ENCODE measurements at regions not wholly inside any gene's neighbourhood (a gene's known extent, or its start where the extent isn't known, plus 50 kb on each side); places are given as distances from the start of the nearest gene placed in this dataset.

GRCh38 chr1:110774398-110774797 lies 98.5 kb upstream of the CD53 start:
- Histone ChIP-seq H3K4me3 (ENCODE audit: low read depth in 1 of 3, low read length in 3 of 3) (no peak overlapping the region), H3K9me3 (ENCODE audit: control insufficient read depth in 4 of 4, low read length in 3 of 4) (no peaks in the 10 kb centered on the region), H3K27ac (ENCODE audit: low read depth in 1 of 2, low read length in 2 of 2) (no peak overlapping the region), H3K36me3 (ENCODE audit: control insufficient read depth in 4 of 4, insufficient read depth in 3 of 4, low read depth in 1 of 4, low read length in 3 of 4) (no peaks in the 10 kb centered on the region), H3K27me3 (ENCODE audit: control insufficient read depth in 4 of 4, insufficient read depth in 4 of 4, low read length in 3 of 4) (peaks cover 0 to 3% (median 0%) of the 10 kb centered on the region in 4 donors), H3K4me1 (ENCODE audit: control insufficient read depth in 4 of 4, insufficient read depth in 4 of 4, low read length in 3 of 4) (no peaks in the 10 kb centered on the region), H3K9ac (ENCODE audit: low read depth in 1 of 2, low read length in 2 of 2) (no peak overlapping the region)
- no peak for TF ChIP-seq YY1 (IDR thresholded peaks at IDR 0.05)
- TF ChIP-seq, protein P1, sequence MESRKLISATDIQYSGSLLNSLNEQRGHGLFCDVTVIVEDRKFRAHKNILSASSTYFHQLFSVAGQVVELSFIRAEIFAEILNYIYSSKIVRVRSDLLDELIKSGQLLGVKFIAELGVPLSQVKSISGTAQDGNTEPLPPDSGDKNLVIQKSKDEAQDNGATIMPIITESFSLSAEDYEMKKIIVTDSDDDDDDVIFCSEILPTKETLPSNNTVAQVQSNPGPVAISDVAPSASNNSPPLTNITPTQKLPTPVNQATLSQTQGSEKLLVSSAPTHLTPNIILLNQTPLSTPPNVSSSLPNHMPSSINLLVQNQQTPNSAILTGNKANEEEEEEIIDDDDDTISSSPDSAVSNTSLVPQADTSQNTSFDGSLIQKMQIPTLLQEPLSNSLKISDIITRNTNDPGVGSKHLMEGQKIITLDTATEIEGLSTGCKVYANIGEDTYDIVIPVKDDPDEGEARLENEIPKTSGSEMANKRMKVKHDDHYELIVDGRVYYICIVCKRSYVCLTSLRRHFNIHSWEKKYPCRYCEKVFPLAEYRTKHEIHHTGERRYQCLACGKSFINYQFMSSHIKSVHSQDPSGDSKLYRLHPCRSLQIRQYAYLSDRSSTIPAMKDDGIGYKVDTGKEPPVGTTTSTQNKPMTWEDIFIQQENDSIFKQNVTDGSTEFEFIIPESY (IDR thresholded peaks at IDR 0.05), result no peak
- TF ChIP-seq RXRA (IDR thresholded peaks at IDR 0.05), result no peak
- TF ChIP-seq JUND (IDR thresholded peaks at IDR 0.05), result no peak
- no peak for TF ChIP-seq MAX (IDR thresholded peaks at IDR 0.05)
- TF ChIP-seq REST (IDR thresholded peaks at IDR 0.05), result no peak
- no peak for TF ChIP-seq FOXA2 (IDR thresholded peaks at IDR 0.05)
- no peak for TF ChIP-seq GABPA (IDR thresholded peaks at IDR 0.05 in 1 of 2, conservative IDR thresholded peaks at IDR 0.05 in 1 of 2)
- no peak for TF ChIP-seq HNF4G (IDR thresholded peaks at IDR 0.05)
- TF ChIP-seq HNF4A (conservative IDR thresholded peaks at IDR 0.05), result no peak
- no peak for TF ChIP-seq NR2F2 (IDR thresholded peaks at IDR 0.05)
- DNase-seq (ENCODE audit: low spot score), result no peak

GRCh38 chr1:110773813-110774212 lies 99.1 kb upstream of the KCNA3 start:
- no peak overlapping the region for H3K27ac ChIP-seq (ENCODE audit: low read depth in 1 of 2, low read length in 2 of 2)
- H3K4me1 ChIP-seq (ENCODE audit: control insufficient read depth in 4 of 4, insufficient read depth in 4 of 4, low read length in 3 of 4), result no peaks in the 10 kb centered on the region
- H3K9ac ChIP-seq (ENCODE audit: low read depth in 1 of 2, low read length in 2 of 2), result no peak overlapping the region
- 63% methylated on average over 3 of the region's 3 CpGs for WGBS
- no peaks in the 10 kb centered on the region for H3K36me3 ChIP-seq (ENCODE audit: control insufficient read depth in 4 of 4, insufficient read depth in 3 of 4, low read depth in 1 of 4, low read length in 3 of 4)
- DNase-seq (ENCODE audit: low spot score), result no peak
- TF ChIP-seq, protein P1 (IDR thresholded peaks at IDR 0.05), result no peak
- H3K9me3 ChIP-seq (ENCODE audit: control insufficient read depth in 4 of 4, low read length in 3 of 4), result no peaks in the 10 kb centered on the region
- H3K4me3 ChIP-seq (ENCODE audit: low read depth in 1 of 3, low read length in 3 of 3), result no peak overlapping the region
- H3K27me3 ChIP-seq (ENCODE audit: control insufficient read depth in 4 of 4, insufficient read depth in 4 of 4, low read length in 3 of 4), result peaks cover 0 to 3% (median 0%) of the 10 kb centered on the region in 4 donors

All from liver (tissue), 7 donors.